Activated T-cell treated with anti-CD3 and anti-CD28 coated beads for 4 hours (primary cell): ENCODE measurements at regions not wholly inside any gene's neighbourhood (a gene's known extent, or its start where the extent isn't known, plus 50 kb on each side); places are given as distances from the start of the nearest gene placed in this dataset.
"Not testable (repeated sequence)": the region's sequence is repeated elsewhere in the genome, so short reads cannot be mapped to it uniquely, and the experiment has no call there.

ENCODE experiments used
- DNase-seq: peaks from one replicate; pipeline ENCODE4 v3.0.0-alpha.2; 2020

DNA sequence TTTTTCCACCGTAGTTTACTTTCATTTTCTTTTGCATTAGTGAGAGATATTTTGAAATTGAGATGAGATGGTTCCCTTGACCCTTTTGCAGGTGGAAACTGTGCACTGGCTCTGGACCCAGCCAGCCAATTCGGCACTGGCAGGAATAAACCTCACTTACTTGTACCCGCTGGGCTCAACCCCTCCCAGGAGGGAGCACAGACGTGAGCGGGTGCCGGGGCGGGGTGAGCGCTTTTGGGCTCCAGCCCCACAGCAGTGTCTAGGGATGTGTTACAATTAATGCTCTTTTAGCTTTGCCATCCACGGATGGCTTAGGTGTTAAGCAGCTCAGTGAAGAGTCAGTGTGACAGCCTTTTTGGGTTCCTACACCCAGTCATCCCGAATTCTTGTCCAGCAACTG, 766.1 kb upstream of the CHD1 start:
- DNase-seq = no peak

DNA sequence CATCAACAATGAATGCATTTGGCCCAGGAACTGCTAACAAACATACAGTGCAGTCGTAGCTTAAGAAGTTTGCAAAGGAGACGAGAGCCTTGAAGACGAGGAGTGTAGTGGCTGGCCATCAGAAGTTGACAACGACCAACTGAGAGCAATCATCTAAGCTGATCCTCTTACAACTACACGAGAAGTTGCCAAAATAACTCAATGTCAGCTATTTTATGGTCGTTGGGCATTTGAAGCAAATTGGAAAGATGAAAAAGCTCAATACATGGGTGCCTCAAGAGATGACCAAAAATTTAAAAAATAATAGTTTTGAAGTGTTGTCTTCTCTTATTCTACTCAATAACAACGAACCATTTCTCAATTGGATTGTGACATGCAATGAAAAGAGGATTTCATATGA, 757.7 kb upstream of the CHD1 start:
- DNase-seq = no peak

- DNase-seq = no peak
These were observed 747.2 kb upstream of the CHD1 start for GRCh38 chr5:99675974-99676373.

GRCh38 chr5:99674101-99674500, 745.3 kb upstream of the CHD1 start:
- no peak for DNase-seq

GRCh38 chr5:99664972-99665371, 736.2 kb upstream of the CHD1 start:
- no peak for DNase-seq

GRCh38 chr5:99651298-99651697, 722.5 kb upstream of the CHD1 start:
- DNase-seq = no peak

DNA sequence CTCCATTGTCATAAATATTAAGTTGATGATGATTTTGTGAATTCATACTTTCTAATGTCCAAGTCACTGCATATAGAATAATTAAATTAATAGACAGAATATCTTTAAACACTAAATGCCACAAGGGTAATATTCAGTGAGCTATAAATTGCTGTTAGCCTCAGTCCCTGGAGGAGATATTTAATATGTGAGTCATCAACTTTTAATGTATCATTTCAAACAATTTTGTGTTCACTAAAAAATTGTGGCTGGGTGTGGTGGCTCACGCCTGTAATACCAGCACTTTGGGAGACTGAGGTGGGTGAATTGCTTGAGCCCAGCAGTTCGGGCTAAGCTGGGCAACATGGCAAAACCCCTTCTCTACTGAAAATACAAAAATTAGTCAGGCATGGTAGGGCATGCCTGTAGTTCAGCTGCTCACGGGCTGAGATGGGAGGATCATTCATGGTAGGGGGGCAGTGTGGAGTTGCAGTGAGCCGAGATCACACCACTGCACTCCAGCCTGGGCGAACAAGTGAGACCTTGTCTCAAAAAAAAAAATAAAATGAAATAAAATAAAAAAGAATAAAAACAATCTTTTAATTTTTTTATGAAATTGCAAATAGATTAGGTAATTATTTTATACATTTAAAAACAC, 717.3 kb upstream of the CHD1 start:
- DNase-seq = no peak

DNA sequence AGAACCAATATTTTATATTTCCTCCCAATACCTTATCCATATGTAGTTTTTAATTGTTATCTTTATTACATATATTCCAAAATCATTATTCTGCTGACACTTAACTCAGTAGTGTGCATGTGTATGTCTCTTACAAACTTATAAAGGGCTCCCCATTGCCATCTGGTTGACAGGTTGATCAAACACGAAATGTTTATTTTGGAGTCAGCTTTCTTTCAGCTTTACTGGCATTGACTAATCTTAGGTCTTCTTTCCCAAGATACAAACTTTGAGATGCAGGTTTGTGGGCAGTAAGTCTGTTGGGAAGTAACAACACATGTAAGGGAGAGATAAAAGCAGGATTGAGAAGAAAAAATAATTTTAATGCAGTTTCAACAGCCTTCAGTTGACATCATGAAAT, 716.0 kb upstream of the CHD1 start:
- no peak for DNase-seq

GRCh38 chr5:99640646-99641045, 711.8 kb upstream of the CHD1 start:
- DNase-seq = no peak

GRCh38 chr5:99639905-99640304, 711.1 kb upstream of the CHD1 start:
- no peak for DNase-seq

DNA sequence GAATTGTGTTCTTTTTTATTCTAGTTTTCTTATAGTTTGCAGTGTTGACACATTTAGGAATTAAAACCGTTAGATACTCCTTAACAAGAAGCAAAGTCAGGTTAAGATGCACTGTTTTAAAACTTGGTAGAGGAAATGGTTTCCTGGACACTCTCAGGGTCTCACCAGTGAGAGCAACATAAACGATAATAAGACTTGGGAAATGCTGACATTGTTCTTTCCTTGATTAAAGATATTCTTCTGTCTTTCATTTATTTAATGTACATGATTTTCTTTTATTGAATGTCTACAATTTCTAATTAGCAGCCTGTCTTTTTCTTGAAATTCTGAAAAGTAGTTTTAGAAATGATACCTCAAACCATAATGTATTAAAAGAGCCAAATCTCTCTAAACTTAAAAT, 707.9 kb upstream of the CHD1 start:
- DNase-seq = no peak

- no peak for DNase-seq
These were observed 693.2 kb upstream of the CHD1 start for GRCh38 chr5:99621772-99622681.

- no peak for DNase-seq
These were observed 688.5 kb upstream of the CHD1 start for GRCh38 chr5:99617335-99617734.

DNA sequence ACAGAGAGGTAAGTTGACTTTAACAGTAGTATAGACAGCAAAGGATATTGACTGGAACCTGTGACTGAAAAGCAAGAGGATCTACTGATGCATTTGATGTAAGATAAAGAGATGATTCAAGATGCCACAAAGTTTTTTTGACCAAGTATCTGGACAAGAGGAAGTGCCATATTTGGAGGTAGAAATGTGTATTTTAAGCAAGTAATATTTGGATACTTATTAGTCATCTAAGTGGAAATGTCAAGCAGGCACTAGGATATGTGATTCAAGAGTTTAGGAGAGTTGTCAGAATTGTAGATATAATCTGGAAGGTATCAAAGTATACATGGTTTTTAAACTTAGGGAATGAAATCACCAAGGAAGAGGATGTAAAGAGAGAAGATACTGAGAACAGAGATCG, 686.1 kb upstream of the CHD1 start:
- DNase-seq = no peak

DNA sequence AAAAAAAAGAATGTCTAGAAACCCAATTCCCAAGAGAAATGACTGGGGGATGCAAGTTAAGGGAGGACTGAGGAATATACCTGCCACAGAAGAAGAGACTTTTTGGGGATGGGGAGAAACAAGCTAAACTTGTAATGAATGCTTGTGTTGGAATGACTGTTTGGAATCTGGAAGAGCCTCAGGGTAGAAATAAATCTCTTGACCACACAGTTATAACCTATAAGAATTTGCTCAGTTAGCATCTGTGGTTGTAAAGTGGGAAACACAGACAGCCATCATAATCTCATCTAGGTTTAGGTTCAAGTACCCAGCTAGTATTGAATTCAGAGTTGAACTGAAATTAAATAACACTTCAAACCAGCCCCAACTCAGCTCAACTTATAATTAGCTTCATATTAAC, 678.3 kb upstream of the CHD1 start:
- no peak for DNase-seq

DNA sequence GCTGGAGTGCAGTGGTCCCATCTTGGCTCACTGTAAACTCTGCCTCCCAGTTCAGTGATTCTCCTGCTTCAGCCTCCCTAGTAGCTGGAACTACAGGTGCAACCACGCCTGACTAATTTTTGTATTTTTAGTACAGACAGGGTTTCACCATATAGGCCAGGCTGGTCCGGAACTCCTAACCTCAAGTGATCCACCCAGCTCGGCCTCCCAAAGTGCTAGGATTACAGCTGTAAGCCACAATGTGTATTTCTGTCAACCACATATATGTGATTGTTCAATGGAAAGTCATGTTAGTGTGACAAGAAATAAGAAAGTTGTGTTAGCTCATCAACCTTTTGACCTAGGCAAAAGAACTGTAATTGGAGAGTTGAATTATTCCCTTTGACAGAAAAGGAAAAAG, 677.1 kb upstream of the CHD1 start:
- no peak for DNase-seq

- DNase-seq = no peak
These were observed 672.1 kb upstream of the CHD1 start for GRCh38 chr5:99600952-99601351.

- no peak for DNase-seq
These were observed 662.0 kb upstream of the CHD1 start for GRCh38 chr5:99590806-99591205.

DNA sequence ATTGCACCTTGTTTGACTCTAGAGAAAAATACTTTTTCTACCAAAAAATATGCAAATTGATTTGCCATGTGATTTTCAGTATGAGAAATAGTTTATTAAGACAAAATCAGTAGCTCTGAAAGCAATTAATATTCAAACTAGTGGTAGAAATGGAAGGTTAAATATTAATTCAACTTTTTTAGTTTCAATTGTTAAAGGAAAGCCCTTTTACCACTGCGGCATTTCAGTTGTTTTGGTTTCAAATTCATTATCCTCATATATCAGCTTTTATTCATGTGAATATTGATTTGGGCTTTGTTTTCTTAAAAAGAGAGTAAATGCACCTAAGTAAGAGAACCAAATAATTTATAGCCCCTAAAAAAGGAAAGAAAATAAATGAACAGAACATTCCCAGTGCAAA, 660.6 kb upstream of the CHD1 start:
- no peak for DNase-seq

DNA sequence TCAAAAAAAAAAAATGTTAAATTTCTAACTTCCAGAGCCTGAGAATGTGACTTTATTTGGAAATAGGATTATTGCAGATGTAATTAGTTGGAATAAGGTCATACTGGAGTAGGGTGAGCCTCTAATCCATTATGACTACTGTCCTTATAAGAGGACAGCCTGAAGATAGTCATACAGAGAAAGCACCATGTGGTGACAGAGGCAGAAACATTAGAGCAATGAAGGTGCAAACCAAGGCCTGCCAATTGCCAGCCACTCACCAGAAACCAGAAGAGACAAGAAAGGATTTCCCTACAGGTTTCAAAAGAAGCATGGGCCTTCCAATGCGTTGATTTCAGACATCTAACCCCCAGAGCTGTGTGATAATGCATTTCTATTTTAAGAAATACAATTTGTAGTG, 659.2 kb upstream of the CHD1 start:
- DNase-seq = no peak

DNA sequence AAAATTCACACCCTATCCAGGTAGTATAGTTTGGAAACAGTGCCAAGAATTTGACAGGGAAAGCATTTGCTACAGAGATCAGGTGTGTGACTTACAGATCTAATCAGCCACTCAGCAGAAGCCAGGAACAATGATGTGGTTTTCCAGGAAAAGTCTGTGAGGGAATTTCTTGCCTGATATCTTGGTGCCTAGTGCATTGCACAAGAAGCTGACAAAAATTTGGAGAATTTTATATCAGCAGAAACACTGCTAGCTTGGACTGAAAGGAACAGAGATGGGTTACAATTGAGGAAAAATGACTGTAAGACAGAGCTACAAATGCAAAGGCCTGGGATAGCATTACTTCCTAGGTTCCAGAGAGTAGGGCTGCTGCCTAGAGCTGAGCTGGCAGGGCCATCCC, 658.1 kb upstream of the CHD1 start:
- no peak for DNase-seq

DNA sequence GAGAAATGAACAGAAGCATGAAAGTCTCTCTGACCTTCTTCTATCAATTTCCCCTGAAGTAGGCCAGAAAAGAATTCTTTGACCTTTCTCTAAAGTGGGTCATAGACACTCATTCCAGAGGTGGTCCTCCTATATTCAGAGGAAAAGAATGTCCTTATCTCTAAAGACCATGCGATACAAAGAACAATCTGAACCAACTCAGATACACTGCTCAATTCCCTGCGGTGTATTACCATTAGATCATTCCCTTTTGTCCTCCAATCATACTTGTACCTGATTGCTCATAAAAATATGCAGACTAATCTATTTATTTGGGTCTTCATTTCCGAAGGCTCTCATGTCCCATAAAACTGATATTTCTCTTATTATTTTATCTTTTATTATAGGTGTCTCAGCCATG, 652.4 kb upstream of the CHD1 start:
- not testable (repeated sequence) for DNase-seq

DNA sequence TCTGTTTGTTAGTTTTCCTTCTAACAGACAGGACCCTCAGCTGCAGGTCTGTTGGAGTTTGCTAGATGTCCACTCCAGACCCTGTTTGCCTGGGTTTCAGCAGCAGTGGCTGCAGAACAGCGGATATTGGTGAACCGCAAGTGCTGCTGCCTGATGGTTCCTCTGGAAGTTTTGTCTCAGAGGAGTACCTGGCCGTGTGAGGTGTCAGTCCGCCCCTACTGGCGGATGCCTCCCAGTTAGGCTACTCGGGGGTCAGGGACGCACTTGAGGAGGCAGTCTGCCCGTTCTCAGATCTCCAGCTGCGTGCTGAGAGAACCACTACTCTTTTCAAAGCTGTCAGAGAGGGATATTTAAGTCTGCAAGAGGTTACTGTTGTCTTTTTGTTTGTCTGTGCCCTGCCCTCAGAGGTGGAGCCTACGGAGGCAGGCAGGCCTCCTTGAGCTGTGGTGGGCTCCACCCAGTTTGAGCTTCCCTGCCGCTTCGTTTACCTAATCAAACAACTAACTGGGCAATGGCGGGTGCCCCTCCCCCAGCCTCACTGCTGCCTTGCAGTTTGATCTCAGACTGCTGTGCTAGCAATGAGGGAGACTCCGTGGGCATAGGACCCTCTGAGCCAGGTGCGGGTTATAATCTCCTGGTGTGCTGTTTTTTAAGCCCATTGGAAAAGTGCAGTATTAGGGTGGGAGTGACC, 634.3 kb upstream of the CHD1 start:
- not testable (repeated sequence) for DNase-seq

DNA sequence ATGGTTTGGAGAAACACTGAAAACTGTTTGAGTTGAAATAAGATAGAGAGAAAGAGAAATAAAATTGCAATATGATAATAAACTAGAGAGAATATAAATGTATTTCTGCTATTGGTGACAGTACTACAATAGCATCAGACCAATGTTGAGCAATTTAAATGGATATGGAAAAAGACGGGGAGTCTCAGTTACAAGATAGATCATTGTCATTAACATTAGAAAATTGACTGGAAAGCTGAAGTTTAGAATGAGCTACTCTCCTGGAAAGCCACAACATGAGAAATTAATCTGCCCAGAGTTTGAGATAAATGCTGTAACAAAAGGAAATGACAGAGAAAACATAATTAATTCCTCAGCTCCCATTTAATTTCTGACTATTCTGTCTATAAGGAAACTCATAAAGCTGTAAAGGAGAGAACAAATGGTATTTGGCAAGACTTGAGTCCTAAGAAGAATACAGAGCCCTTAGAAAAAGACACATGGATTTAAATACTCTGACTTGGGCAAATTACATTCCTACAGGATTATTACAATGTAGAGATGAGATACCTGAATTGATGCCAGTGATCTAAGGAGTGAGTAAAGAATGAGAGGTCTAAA, 624.5 kb upstream of the CHD1 start:
- DNase-seq = no peak
